MM.1S (cell line): ENCODE measurements at regions not wholly inside any gene's neighbourhood (a gene's known extent, or its start where the extent isn't known, plus 50 kb on each side); places are given as distances from the start of the nearest gene placed in this dataset.

ENCODE experiments used
- EZH2phosphoT487 ChIP-seq: fragments of 300-600 bp; sonication (generic); IDR thresholded peaks from 2 replicates; pipeline ENCODE4 v1.6.1; 2018; ENCODE audit warnings: antibody characterized with exemption, low read length
- TF ChIP-seq, protein P1 (sequence below): fragments of 300-600 bp; sonication (generic); IDR thresholded peaks from 2 replicates; pipeline ENCODE4 v1.5.1; 2016; ENCODE audit warnings: antibody characterized with exemption, low read length, mixed read lengths

DNA sequence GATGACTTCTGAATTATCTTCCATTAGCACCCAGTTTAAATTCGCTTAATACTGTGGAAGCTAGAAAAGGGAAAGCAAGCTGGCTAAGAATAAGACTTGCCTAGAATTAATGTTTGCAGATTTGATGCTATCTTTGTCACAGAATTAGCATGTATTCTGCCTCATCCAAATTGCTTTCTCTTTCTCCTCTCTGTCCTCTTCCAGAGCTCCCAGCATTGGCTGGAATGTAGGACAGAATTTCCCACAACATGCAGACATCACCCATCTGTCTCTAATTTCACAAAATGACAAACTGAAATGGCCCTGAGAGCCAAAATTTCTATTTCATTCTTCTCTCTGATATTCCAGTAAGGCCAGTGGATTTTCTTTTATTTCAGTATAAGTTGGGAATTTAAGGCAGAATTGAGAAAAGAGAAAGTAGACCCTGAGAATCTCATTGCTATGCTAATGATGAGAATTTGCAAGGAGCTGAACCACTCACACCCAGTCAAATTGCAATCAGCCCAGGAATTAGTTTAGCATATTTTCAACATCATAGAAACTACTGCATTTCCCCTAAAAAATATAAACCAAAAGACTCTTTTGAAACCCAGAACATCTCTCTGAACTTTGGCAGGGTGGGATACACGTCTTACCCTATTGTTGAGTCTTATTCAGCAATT lies 188.8 kb downstream of the RCHY1 start:
- TF ChIP-seq, protein P1, sequence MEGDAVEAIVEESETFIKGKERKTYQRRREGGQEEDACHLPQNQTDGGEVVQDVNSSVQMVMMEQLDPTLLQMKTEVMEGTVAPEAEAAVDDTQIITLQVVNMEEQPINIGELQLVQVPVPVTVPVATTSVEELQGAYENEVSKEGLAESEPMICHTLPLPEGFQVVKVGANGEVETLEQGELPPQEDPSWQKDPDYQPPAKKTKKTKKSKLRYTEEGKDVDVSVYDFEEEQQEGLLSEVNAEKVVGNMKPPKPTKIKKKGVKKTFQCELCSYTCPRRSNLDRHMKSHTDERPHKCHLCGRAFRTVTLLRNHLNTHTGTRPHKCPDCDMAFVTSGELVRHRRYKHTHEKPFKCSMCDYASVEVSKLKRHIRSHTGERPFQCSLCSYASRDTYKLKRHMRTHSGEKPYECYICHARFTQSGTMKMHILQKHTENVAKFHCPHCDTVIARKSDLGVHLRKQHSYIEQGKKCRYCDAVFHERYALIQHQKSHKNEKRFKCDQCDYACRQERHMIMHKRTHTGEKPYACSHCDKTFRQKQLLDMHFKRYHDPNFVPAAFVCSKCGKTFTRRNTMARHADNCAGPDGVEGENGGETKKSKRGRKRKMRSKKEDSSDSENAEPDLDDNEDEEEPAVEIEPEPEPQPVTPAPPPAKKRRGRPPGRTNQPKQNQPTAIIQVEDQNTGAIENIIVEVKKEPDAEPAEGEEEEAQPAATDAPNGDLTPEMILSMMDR: no peak
- no peak for TF ChIP-seq EZH2phosphoT487
